Ishikawa (cell line): ENCODE measurements at regions not wholly inside any gene's neighbourhood (a gene's known extent, or its start where the extent isn't known, plus 50 kb on each side); places are given as distances from the start of the nearest gene placed in this dataset.

ENCODE experiments used
- CEBPB ChIP-seq: IDR thresholded peaks from 2 replicates; pipeline ENCODE4 v1.6.1; 2012
- CREB1 ChIP-seq: IDR thresholded peaks from 2 replicates; pipeline ENCODE4 v1.6.1; 2012; ENCODE audit warnings: low read depth
- EP300 ChIP-seq: IDR thresholded peaks from 2 replicates; pipeline ENCODE4 v1.6.1; 2012; ENCODE audit warnings: borderline replicate concordance
- FOXM1 ChIP-seq: IDR thresholded peaks from 2 replicates; pipeline ENCODE4 v1.6.1; 2012; ENCODE audit warnings: low read depth, borderline replicate concordance
- MAX ChIP-seq: IDR thresholded peaks from 2 replicates; pipeline ENCODE4 v1.6.1; 2012
- RAD21 ChIP-seq: IDR thresholded peaks from 2 replicates; pipeline ENCODE4 v1.6.1; 2012; ENCODE audit warnings: low read depth
- TAF1 ChIP-seq: IDR thresholded peaks from 2 replicates; pipeline ENCODE4 v1.6.1; 2012; ENCODE audit warnings: low read depth, mild to moderate bottlenecking
- TEAD4 ChIP-seq: IDR thresholded peaks from 2 replicates; pipeline ENCODE4 v1.6.1; 2012
- YY1 ChIP-seq: IDR thresholded peaks from 2 replicates; pipeline ENCODE4 v1.6.1; 2012; ENCODE audit warnings: low read depth
- TF ChIP-seq, protein P1 (sequence below): IDR thresholded peaks from 2 replicates; pipeline ENCODE4 v1.6.1; 2012; ENCODE audit warnings: low read depth, mild to moderate bottlenecking
- TF ChIP-seq, protein P2 (sequence below): IDR thresholded peaks from 2 replicates; pipeline ENCODE4 v1.6.1; 2012

DNA sequence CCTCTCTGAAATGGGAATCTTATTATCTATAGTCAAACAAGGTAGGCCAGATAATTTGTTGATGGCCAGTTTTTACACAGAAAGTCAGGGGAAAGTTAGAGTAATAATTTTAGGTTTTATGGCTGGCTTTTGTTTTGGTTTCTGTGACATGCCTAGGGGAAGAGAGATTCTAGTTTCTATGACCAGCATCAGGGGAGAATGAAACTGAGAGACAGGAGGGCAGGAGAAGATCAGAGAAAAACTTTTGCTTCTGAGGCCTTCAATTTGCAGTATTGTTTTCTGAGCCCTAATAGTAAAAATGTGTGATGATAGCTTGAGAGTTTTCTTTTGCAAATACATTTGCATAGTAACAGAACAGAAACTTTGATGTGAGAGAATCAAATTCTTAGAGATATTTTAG, 564.3 kb downstream of the ZNF608 start:
- TF ChIP-seq CEBPB: no peak
- TF ChIP-seq, protein P1, sequence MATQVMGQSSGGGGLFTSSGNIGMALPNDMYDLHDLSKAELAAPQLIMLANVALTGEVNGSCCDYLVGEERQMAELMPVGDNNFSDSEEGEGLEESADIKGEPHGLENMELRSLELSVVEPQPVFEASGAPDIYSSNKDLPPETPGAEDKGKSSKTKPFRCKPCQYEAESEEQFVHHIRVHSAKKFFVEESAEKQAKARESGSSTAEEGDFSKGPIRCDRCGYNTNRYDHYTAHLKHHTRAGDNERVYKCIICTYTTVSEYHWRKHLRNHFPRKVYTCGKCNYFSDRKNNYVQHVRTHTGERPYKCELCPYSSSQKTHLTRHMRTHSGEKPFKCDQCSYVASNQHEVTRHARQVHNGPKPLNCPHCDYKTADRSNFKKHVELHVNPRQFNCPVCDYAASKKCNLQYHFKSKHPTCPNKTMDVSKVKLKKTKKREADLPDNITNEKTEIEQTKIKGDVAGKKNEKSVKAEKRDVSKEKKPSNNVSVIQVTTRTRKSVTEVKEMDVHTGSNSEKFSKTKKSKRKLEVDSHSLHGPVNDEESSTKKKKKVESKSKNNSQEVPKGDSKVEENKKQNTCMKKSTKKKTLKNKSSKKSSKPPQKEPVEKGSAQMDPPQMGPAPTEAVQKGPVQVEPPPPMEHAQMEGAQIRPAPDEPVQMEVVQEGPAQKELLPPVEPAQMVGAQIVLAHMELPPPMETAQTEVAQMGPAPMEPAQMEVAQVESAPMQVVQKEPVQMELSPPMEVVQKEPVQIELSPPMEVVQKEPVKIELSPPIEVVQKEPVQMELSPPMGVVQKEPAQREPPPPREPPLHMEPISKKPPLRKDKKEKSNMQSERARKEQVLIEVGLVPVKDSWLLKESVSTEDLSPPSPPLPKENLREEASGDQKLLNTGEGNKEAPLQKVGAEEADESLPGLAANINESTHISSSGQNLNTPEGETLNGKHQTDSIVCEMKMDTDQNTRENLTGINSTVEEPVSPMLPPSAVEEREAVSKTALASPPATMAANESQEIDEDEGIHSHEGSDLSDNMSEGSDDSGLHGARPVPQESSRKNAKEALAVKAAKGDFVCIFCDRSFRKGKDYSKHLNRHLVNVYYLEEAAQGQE: no peak
- TF ChIP-seq MAX: no peak
- no peak for TF ChIP-seq EP300
- TF ChIP-seq TEAD4: no peak
- TF ChIP-seq FOXM1: no peak
- no peak for TF ChIP-seq YY1
- TF ChIP-seq CREB1: no peak
- no peak for TF ChIP-seq TAF1
- no peak for TF ChIP-seq RAD21
- TF ChIP-seq, protein P2, sequence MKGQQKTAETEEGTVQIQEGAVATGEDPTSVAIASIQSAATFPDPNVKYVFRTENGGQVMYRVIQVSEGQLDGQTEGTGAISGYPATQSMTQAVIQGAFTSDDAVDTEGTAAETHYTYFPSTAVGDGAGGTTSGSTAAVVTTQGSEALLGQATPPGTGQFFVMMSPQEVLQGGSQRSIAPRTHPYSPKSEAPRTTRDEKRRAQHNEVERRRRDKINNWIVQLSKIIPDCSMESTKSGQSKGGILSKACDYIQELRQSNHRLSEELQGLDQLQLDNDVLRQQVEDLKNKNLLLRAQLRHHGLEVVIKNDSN: no peak
